HG02943 (cell line): ENCODE measurements at regions not wholly inside any gene's neighbourhood (a gene's known extent, or its start where the extent isn't known, plus 50 kb on each side); places are given as distances from the start of the nearest gene placed in this dataset.

Experiments
- ATAC-seq: cut with Tn5 transposase; IDR thresholded peaks from one replicate; pipeline ENCODE4 v1.9.1; 2021; ENCODE audit warnings: mild to moderate bottlenecking, low read depth, moderate library complexity; ENCODE audit not compliant: unreplicated experiment

GRCh38 chr5:104817127-104817526, 1254.5 kb upstream of the NUDT12 start:
- no peak for ATAC-seq

DNA sequence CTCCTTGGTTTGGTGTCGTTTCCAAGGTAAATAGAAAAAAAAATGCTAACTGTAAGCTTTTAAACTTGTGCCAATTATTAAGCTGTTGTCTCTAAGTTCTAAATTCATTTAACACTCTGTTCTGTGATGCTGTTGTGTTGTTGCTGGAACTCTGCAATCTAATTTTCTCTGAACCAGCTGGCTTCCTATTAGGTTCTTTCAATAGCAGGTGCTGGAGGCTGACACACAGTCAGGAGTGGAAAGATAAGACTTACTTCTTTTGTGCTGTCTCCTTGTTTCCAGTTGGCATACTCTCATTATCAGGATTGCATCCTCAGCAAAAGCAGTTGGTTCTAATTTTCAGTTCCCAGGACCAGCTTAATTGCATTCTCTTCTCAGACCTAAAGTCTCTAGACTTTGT, 1252.6 kb upstream of the NUDT12 start:
- ATAC-seq: no peak

GRCh38 chr5:104800440-104801048, 1238.0 kb upstream of the NUDT12 start:
- no peak for ATAC-seq

- no peak for ATAC-seq
Measured at GRCh38 chr5:104793755-104794080, 1231.1 kb upstream of the NUDT12 start.

DNA sequence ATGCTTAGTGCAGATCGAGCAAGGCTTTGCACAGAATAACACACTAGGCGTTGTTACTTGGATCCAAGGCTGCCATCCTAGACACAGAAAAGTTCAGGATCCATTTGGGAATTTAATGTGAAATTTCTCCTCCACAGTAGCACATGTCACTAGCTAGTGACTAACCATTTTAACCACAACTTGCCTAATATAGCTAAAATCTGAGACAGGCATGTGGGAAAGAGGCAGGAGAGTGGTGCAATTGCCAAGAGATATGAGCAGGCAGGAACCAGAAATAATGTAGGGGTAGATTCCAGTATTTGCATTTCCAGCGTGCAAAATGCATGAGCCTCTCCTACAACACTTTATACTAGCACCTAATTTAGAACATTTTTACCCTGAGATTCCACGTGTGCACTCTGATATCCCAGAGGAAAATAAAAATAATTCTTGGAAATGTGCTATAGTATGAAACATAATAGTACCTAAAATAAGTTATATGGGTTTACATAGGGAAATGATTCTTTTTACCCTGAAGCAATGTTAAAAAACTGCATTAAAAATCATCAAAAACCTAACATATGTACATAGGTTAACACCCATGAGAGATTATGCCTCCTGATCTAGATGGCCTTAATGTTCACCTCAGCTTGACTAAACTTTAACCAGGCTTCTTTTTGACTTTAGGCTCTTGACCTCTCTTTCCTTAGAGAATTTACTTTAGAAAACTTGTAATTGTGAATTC, 1230.6 kb upstream of the NUDT12 start:
- ATAC-seq: no peak

DNA sequence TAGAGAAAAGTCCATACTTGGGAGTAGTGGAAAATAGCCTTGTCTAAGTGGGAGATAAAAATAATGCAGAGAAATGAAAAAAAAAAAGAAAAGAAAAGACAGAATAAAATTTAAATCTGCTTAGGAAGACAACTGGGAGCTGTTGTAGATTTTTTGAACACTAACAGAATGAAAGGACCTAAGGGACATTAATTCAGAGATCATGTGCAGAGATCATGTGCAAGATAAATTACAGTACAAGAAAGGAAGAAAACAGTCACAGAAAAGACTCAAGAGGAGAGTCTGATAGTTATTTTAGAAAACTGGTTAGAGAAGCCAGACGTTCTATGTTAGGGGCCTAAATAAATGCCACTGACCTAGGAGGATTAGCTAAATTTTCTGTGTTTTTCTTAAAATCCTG, 1226.8 kb upstream of the NUDT12 start:
- ATAC-seq: no peak

DNA sequence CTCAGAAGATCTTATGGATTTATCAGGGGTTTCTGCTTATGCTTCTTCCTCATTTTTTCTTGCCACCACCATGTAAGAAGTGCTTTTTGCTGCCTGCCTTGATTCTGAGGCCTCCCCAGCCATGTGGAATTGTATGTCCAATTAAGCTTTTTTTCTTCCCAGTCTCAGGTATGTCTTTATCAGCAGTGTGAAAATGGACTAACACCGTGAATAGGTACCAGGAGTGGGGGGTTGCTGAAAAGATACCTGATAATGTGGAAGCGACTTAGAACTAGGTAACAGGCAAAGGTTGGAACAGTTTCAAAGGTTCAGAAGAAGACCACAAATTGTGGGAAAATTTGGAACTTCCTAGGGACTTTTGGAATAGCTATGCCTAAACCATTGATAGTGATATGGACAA, 1222.5 kb upstream of the NUDT12 start:
- no peak for ATAC-seq

DNA sequence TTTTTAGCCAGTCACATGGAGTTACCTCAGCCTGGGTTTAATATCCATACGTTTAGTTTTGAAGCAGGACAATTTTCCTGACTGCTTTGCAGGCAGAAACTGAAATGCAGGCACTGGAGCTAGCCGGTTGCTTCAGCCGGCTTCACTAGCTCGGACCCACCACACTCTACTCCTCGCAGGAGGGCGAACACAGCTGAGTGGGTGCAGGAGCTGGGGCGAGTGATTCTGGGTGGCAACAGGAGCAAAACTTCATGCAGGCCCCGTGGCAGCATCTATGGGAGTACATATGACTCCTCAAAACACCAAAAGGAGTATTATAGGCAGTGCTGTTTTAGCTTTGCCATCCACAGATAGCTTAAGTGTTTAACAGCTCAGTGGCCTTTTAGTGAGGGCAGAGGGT, 1211.8 kb upstream of the NUDT12 start:
- ATAC-seq: no peak

DNA sequence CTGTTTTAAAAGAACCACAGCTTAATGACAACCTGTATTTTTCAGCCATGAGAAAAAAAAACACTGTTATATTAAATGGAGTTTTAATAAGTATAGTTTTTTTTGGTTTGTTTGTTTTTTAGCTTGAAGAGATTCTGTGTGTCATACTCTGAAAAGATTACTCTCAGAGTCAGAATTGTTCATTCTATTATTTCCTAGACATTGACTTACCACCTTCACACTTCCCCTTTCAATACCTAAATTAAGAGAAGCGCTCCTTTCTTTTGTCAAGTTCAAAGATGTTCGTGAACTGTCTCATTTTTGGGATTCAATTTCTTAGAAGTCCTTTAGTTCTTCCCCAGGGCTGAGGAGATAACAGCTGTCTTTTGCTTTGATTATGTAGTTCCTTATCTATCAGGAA, 1201.6 kb upstream of the NUDT12 start:
- ATAC-seq: no peak

- ATAC-seq: no peak
Measured at GRCh38 chr5:104763216-104763615, 1200.6 kb upstream of the NUDT12 start.

DNA sequence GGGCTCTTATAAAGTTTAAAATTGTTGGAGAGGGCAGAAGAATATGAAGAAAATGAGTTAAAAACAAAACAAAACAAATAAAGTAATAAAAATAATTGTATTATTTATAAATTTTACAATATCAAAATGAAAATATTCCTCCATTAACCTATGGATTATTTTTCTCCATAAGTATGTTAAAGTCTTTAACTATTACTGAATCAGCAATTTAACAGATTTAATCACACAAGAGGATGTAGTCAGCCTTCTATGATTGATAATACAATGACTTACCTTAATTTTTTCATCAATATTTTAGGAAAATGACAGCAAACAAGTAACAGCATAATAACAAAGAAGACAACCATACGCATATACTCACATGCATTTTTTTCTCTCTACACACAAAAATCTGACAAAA, 1195.3 kb upstream of the NUDT12 start:
- ATAC-seq: no peak

DNA sequence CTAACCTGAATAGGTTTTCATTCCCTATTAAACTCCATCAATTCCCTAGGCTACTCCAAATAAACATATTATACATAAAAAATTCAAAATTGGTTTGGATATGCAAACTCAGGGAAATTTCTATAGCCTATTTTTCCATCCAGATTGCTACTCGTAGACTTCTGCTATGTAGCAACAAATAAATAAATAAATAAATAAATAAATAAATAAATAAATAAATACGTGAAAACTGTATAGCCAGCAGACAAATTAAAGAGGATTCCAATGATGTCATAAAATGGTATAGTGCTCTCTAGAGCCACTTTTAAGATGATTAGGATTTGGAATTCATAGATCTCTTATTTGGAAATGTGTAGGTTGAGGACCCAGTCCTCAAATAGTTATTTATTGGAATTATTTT, 1193.2 kb upstream of the NUDT12 start:
- ATAC-seq: no peak

GRCh38 chr5:104754311-104754995, 1191.9 kb upstream of the NUDT12 start:
- no peak for ATAC-seq

- ATAC-seq: no peak
Measured at GRCh38 chr5:104751969-104752368, 1189.4 kb upstream of the NUDT12 start.

DNA sequence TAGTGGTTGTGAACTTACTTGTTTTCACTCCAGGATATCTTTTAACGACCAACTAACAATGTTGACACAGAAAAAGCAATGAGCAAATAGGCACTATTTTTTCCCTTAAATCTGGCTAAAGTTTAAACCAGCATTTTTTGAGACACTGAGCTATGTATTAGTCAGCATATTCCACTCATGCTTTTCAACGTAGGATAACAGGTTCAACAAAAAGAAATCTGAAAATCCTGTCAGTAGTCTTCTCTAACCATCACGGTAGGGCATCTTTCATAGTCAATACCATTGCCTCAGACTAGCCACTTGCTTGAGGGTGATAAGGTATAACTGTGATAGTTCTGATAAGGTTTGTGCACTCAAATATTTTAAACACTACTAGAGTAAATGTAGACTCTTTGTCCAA, 1177.3 kb upstream of the NUDT12 start:
- no peak for ATAC-seq

DNA sequence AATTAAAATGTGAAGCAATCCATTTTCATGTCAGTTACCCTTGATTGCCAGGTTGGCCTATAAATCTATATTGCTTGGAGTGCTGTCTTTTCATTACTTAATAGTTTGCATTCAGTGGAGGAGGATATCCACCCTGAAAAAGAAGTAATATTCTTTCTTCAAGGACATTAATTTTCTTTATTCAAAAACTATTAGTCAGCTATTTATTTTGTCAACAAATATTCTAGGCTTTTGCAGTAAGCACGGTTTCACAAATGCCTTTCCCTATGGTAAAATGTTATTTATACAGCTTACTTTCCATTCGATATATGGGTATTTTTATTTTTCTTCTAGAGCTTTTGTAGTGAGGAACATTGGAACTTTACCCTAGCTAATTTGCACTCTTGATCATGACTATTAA, 1176.9 kb upstream of the NUDT12 start:
- ATAC-seq: no peak

GRCh38 chr5:104736073-104736472, 1173.5 kb upstream of the NUDT12 start:
- no peak for ATAC-seq

DNA sequence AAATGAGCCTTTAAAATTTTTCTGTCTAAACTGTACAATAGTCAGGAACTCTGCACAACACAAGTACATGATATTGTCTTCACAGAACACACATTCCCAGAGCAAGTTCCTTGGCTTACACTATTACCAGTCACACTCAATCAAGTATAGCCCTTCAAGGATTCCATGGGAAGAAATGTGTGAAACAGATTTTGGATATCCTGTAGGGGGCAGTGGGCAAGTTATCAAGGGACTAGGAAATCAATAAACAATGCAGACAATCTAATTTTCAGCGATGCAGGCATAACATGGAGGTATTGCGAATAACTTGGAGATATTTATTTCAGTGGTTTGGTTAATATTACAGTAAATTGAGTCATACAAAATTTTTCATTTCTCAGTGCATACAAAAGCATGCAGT, 1171.5 kb upstream of the NUDT12 start:
- ATAC-seq: no peak

GRCh38 chr5:104733063-104733669, 1170.6 kb upstream of the NUDT12 start:
- no peak for ATAC-seq

GRCh38 chr5:104731331-104731730, 1168.7 kb upstream of the NUDT12 start:
- no peak for ATAC-seq

GRCh38 chr5:104708027-104708426, 1145.4 kb upstream of the NUDT12 start:
- no peak for ATAC-seq

GRCh38 chr5:104706600-104706999, 1144.0 kb upstream of the NUDT12 start:
- ATAC-seq: no peak
